ENCODE measurements at regions not wholly inside any gene's neighbourhood (a gene's known extent, or its start where the extent isn't known, plus 50 kb on each side); places are given as distances from the start of the nearest gene placed in this dataset.

DNA sequence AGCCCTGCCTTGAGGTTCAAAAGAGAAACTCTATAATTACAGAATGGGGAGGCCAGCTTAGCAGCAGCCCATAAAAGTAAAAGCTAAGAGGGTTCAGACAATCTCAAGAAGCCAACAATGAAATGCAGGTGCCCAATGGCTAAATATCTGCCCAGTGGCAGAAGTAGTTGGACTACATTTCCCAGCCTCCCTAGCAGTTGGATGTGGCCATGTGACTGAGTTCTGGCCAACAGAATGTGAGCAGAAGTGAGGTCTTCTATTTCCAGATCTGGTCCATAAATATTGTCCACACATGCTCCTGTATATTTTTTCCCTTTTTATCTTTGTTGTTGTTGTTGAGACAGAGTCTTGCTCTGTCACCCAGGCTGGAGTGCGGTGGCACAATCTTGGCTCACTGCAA is 127.9 kb upstream of the NHS start:
- intact Hi-C loops (cut with DNase I) = loop anchor here (10.0 kb wide), 1 partner anchor 438 kb away; no protein-coding TSS in a partner anchor
- H3K36me3 ChIP-seq = no peaks in the 10 kb centered on the region
- TF ChIP-seq POLR2AphosphoS5 (IDR thresholded peaks at IDR 0.05; ENCODE audit: insufficient read depth in 1 of 2, low read depth in 1 of 2) (no peak), POLR2A (IDR thresholded peaks at IDR 0.05) (no peak)
- TF ChIP-seq, protein P1, sequence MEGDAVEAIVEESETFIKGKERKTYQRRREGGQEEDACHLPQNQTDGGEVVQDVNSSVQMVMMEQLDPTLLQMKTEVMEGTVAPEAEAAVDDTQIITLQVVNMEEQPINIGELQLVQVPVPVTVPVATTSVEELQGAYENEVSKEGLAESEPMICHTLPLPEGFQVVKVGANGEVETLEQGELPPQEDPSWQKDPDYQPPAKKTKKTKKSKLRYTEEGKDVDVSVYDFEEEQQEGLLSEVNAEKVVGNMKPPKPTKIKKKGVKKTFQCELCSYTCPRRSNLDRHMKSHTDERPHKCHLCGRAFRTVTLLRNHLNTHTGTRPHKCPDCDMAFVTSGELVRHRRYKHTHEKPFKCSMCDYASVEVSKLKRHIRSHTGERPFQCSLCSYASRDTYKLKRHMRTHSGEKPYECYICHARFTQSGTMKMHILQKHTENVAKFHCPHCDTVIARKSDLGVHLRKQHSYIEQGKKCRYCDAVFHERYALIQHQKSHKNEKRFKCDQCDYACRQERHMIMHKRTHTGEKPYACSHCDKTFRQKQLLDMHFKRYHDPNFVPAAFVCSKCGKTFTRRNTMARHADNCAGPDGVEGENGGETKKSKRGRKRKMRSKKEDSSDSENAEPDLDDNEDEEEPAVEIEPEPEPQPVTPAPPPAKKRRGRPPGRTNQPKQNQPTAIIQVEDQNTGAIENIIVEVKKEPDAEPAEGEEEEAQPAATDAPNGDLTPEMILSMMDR (IDR thresholded peaks at IDR 0.05) = no peak

DNA sequence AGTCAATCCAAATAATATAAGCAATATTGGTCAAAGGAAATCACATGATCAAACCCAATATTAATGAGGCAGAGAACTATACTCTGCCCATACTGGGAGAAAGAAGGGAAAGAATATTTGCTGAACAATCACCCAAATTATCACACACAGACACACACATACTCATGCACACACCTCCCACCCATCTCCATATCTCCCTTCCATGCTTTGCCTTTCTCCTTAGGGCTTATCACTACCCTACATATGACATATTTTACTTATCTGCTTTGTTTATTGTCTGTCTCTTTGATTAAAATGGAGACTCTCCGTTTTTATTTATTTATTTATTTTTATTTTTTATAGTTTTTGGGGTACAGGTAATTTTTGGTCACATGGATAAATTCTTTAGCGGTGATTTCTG is 112.9 kb upstream of the NHS start:
- H3K4me1 ChIP-seq = no peaks in the 10 kb centered on the region
- H3K4me3 ChIP-seq = no peak overlapping the region
- no peaks in the 10 kb centered on the region for H3K9me3 ChIP-seq
- no peak for DNase-seq (ENCODE audit: extremely low spot score in 2 of 2)
- no peaks in the 10 kb centered on the region for H3K27me3 ChIP-seq
- TF ChIP-seq POLR2AphosphoS5 (IDR thresholded peaks at IDR 0.05; ENCODE audit: insufficient read depth in 1 of 2, low read depth in 1 of 2) (no peak), POLR2A (IDR thresholded peaks at IDR 0.05) (no peak)
- TF ChIP-seq, protein P1 (IDR thresholded peaks at IDR 0.05) = no peak
- intact Hi-C loops (cut with DNase I) = no loop called here
- no peaks in the 10 kb centered on the region for H3K36me3 ChIP-seq
- no peak overlapping the region for H3K27ac ChIP-seq

More for the DNA sequence above, 127.9 kb upstream of the NHS start:
- Histone ChIP-seq H3K4me1 (no peaks in the 10 kb centered on the region), H3K27ac (no peak overlapping the region), H3K27me3 (no peaks in the 10 kb centered on the region), H3K9me3 (no peaks in the 10 kb centered on the region), H3K4me3 (no peak overlapping the region)
- DNase-seq (ENCODE audit: extremely low spot score in 2 of 2) = no peak

DNA sequence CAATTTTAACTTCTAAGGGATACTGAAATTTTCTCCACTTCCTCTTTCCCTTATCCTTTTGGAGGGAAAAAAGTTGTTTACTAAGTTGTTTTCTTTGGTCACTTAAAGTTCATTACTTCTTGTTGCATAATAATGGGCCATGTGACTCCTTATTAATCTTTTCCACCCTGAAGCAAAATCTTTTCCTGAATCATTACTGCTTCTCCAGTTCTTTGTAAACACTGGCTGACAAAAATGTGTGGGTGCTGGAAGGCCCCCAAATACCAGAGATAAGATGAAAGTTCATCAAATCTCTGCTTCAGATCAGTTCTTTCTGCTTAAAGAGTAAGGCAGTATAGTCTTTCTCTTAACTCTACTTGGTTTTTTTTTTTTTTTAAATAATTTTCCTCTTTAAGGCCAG is 108.9 kb upstream of the NHS start:
- DNase-seq (ENCODE audit: extremely low spot score in 2 of 2) = no peak
- no peak for TF ChIP-seq POLR2A (IDR thresholded peaks at IDR 0.05)
- TF ChIP-seq, protein P1 (IDR thresholded peaks at IDR 0.05) = no peak
- no peak for TF ChIP-seq POLR2AphosphoS5 (IDR thresholded peaks at IDR 0.05; ENCODE audit: insufficient read depth in 1 of 2, low read depth in 1 of 2)
- Histone ChIP-seq H3K36me3 (no peaks in the 10 kb centered on the region), H3K27me3 (no peaks in the 10 kb centered on the region), H3K9me3 (no peaks in the 10 kb centered on the region), H3K27ac (no peak overlapping the region), H3K4me1 (no peaks in the 10 kb centered on the region), H3K4me3 (no peak overlapping the region)
- intact Hi-C loops (cut with DNase I) = no loop called here

DNA sequence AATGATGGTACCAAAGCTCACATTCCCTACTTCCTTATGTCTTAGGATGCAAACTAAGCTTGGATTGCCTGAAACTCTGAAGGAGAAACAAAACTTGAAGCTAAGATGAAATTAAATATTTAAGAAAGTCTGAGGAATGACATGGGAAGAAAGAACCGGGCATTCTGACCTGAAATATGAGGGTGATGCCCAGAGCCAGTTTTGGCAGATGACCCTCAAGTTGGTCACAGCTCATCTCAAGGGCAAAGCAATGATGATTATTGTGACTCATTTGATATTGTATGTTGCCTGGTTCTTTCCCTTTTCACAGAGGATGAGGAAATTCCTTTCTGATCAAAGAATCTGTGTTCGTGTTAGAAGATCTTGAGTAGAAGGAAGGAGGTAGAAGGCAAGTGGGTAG is 96.0 kb upstream of the NHS start:
- TF ChIP-seq POLR2A (IDR thresholded peaks at IDR 0.05) = no peak
- TF ChIP-seq POLR2AphosphoS5 (IDR thresholded peaks at IDR 0.05; ENCODE audit: insufficient read depth in 1 of 2, low read depth in 1 of 2) = no peak
- TF ChIP-seq, protein P1 (IDR thresholded peaks at IDR 0.05) = no peak
- H3K36me3 ChIP-seq = no peaks in the 10 kb centered on the region
- no peak for DNase-seq (ENCODE audit: extremely low spot score in 2 of 2)
- intact Hi-C loops (cut with DNase I) = no loop called here
- no peak overlapping the region for H3K4me3 ChIP-seq
- H3K4me1 ChIP-seq = no peaks in the 10 kb centered on the region
- H3K9me3 ChIP-seq = no peaks in the 10 kb centered on the region
- no peak overlapping the region for H3K27ac ChIP-seq
- no peaks in the 10 kb centered on the region for H3K27me3 ChIP-seq

DNA sequence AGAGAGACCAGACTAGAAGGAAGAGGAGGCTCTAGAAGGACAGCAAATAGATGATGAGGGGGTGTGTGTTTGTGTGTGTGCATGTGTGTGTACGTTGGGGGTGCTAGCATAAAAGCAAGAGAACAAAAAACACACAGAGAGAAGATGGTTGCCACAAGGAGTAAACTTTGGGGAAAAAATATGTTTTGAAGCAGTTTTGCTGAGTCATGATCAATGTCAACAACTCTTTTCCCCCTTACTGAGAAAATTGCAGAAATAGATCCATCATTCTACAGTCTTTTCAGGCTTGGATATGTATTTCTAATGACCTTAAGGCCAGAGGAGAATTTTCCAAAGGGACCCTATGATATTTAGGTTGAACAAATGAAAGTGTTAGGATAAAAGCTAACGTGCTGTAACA is 89.0 kb upstream of the NHS start:
- DNase-seq (ENCODE audit: extremely low spot score in 2 of 2) = no peak
- Histone ChIP-seq H3K27ac (no peak overlapping the region), H3K36me3 (no peaks in the 10 kb centered on the region), H3K4me3 (no peak overlapping the region), H3K9me3 (no peaks in the 10 kb centered on the region), H3K27me3 (no peaks in the 10 kb centered on the region), H3K4me1 (no peaks in the 10 kb centered on the region)
- TF ChIP-seq, protein P1 (IDR thresholded peaks at IDR 0.05) = no peak
- no peak for TF ChIP-seq POLR2A (IDR thresholded peaks at IDR 0.05)
- no peak for TF ChIP-seq POLR2AphosphoS5 (IDR thresholded peaks at IDR 0.05; ENCODE audit: insufficient read depth in 1 of 2, low read depth in 1 of 2)
- intact Hi-C loops (cut with DNase I) = no loop called here
